HG03457 (cell line): ENCODE measurements at regions not wholly inside any gene's neighbourhood (a gene's known extent, or its start where the extent isn't known, plus 50 kb on each side); places are given as distances from the start of the nearest gene placed in this dataset.

Experiments
- ATAC-seq: cut with Tn5 transposase; IDR thresholded peaks from one replicate; pipeline ENCODE4 v1.9.1; 2021; ENCODE audit warnings: moderate number of reproducible peaks; ENCODE audit not compliant: unreplicated experiment

DNA sequence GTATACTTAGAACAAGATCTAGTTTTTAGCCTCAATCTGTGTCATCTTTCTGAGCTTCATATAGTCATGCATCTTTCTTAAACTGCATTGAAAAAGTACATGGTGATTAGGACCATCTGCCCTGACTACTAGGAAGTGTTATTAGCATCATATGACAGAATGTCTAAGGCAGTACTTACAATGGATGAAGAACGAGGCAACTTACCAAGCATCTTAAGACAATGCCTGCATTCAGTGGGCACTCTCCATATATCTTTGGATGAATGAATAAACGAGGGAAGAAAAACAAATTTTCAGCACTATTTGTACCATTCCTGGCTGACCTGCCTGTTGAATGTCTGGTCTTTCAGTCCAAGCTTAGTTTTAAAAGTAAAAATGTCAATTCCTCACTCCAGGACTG lies 185.4 kb upstream of the EPHA3 start:
- ATAC-seq: no peak

DNA sequence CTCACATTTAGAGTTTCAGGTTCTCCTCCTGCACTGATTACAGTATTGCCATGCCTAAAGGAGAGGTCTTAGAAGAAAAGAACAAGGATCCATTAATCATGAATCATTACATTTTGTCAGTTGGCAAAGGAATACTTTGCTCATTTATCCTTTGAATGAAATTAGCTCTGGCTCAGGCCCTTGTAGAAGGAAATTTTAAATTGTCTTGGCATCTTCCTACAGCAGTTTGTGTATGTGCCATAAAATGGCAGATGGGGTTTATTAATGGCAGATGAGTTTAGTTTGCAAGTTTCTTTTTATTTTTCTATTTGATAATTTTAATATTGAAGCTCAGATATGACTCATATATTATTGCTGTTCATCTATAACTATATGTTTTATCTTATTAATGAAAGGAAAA lies 181.2 kb upstream of the EPHA3 start:
- ATAC-seq: no peak

DNA sequence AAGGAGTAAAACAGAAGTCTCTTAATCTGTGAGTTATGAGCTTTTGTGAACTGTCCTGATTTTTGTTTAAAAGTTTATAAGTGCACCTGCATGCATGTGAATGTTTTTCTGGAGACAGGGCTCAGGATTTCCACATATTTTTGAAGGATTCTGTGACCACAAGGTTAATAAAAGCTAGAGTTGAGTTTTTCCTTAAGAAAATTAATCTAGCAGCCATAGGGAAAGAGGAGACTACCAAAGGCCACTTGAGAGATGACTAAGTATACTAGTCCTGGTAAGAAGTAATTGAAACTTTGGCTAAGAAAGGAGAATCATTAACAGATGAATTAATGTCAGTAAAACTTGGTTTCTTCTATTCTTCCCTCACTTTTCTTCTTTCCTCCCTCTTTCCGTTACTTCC lies 176.8 kb upstream of the EPHA3 start:
- no peak for ATAC-seq

DNA sequence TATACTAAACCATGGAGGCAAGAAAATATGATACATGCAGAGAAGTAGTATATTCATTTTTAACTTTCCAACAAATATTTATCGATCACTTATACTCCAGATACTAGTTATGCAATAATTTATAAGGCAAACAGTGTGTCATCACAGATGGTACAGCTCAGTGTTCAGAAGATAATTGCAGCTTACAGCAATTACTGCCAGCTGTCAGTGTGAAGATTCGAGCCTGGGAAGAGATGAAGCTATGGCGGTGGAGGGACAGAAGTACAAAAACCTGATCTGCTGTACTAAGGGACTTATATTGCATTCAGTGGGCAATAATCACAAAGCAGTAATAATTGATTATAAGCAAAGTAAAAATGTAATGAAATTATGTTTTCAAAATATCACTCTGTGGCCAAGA lies 170.6 kb upstream of the EPHA3 start:
- no peak for ATAC-seq

DNA sequence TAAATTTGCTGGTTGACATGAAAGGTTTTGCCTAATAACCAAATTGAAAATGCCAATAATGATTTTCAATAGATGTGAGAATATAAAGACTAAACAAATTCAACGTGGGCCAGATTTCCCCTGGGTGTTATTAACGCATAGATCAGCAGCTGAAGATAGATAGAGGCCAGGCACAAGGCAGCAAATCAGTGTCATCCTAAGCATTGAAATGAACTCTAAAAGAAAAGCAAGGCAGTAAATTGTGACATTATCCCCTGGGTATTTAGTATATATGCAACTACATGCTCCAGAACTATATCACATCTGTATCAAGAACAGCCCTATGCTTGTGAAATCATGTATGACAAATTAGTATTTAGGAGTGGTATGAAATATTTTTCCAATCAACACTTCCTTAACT lies 167.1 kb upstream of the EPHA3 start:
- no peak for ATAC-seq

DNA sequence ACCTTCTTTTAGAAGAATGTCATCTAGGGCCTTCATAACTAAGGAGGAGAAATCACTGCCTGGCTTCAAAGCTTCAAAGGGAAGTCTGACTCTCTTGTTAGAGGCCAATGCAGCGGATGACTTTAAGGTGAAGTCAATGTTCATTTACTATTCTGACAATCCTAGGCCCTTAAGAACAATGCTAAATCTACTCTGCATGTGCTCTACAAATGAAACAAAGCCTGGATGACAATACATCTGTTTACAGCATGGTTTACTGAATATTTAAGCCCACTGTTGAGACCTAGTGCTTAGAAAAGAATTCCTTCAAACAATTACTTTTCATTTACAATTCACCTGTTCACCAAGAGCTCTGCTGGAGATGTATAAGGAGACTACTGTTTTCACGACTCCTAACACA lies 160.4 kb upstream of the EPHA3 start:
- no peak for ATAC-seq

DNA sequence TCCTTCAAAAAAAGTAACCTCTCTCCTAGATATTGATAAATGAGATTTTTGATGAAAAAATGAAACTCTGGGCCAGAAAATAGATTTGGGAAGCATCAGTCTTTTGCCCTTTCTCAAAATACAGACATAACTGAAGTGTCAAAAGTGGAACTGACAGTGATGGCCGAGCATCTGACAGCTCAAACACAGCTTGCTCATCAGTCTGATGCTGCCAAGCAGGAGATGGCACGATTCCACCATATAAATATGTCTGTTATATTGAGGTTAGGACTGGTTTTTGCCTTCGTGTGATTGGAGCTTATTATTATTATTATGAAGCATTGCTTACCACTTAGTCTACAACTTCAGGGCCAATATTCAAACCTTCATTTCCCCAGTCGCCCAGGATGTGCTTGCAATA lies 152.6 kb upstream of the EPHA3 start:
- no peak for ATAC-seq

DNA sequence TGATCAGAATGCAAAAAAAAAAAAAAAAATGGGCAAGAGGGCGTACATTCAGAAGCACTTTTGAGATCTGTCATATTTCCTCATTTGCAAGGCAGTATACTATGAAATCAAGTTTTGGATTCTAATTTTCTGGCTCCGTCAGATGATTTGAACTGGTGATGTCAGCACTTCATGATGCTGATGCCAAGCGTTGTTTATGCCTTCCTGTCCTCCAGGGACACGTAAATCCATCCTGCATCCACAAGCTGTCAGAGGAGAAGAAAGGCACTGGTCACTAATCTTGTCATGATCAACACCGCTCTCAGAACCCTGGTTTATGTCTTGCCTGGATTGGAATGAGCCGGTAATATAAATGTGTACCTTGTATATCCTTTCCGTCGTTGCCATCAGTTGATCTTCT lies 152.1 kb upstream of the EPHA3 start:
- ATAC-seq: no peak

DNA sequence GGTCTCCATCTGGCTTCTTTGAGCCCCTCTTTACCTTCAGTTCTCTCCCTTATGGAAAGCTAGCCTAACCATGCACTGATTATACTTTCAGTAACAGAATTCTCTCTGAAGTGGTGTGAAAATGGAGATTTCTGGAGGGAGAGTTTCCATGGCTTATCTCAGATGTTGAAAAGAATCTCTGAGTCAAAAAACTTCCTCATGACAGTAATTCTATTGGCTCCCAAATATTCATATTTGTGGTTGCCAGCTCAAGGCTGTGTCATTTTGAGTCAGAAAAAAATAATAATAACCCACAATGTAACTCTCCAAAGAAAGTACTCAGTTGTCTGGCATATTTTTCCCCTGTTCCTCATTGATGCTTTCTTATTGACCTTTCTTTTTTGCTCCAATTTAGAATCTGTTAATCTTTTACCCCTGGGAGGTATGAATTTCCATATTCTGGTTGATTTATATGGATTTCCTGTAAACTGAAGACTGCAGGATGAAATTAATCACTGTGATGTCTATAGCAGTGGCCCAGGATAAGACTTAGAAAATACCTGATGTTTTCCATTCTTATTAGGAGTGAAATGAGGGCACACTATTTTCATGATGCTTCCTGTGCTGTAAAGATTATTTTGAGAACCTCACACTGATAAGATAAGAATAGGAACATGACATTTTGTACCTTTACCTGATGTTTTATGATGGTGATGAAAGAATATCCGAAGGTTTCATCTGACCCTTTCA lies 149.5 kb upstream of the EPHA3 start:
- no peak for ATAC-seq

DNA sequence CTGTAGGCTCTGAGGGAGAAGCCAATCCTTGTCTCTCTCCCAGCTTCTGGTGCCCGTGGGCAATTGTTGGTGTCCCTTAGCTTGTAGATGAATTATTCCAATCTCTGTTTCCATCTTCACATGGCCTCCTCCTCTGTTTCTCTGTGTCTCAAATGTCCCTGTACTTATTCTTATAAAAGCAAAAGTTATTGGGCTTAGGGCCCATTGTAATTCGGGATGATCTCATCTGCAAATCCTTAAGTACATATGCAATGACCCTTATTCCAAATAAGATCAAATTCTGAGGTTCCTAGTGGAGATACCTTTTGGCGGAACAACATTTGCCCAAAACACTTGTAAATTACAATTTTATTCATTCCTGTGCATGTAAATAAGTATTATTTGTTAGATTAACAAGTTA lies 147.4 kb upstream of the EPHA3 start:
- no peak for ATAC-seq

DNA sequence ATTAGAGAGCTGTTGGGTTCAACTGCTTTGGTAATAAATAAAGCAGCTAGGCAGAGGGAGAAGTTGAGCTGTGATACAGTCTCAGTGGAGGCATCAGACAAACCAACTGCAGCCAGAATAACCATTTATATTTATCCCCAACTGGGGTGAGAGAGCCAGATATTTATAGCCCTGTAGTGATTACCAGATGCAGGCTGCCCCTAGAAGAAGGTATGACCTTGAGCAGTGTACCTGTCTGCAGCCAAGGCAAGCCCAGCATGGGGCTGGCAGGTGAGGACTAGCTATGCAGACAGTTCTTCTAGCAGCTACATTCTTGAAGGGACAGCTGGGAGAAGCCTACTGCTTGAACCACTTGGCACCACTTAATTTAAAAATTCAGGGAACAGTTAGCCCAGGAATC lies 144.4 kb upstream of the EPHA3 start:
- ATAC-seq: no peak

DNA sequence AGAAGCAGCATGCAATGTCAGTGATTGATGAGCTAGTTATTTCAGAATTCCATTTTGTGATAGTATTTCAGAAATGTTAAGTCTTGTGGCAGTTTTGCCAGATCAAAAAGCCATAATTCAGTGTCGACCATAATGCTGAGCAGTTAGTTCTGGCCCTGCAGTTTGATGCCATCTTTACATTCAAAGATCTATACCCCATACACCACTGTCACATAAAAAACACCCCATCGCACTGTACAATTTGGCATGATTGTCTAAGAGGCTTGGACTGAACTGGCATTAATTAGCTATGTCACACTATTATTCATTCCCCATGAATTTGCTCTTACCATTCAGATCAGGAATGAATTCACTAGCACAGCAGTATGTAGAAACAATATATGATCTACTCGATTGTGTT lies 127.7 kb upstream of the EPHA3 start:
- ATAC-seq: no peak

DNA sequence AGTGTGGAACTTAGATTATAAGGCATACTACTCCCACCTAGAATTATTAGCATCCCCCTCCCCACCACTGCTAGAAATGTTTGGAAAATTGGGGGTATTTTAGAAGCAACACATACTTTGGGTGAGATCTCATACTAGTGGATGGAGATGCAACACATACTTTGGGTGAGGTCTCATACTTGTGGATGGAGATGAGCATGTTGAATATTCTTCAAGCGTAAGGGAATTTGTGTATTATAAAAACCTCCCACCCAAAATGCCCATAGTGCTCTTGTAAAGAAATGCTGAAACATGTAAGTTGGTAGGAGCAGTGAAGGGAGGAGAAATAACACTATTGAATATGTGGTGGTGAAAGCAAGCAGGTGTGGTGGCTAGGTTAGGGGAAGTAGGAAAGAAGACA lies 124.0 kb upstream of the EPHA3 start:
- ATAC-seq: no peak

DNA sequence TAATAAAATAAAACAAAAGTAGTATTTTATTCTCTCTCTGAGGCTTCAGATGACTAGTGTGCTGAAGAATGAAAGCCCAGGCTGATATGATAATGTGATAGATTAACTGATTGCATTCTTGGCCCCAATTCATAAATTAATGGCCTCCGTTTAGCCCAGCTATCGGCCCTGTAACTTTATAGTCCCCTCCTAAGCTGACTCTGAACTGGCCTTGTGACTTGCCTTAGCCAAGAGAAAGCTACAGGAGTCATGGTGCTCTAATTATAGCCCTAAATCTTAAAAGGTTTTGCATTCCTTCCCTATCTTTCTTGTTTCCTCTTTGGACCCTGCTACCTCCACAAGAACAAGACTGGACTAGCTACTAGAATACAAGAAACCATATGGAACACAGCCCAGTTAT lies 123.2 kb upstream of the EPHA3 start:
- ATAC-seq: no peak

DNA sequence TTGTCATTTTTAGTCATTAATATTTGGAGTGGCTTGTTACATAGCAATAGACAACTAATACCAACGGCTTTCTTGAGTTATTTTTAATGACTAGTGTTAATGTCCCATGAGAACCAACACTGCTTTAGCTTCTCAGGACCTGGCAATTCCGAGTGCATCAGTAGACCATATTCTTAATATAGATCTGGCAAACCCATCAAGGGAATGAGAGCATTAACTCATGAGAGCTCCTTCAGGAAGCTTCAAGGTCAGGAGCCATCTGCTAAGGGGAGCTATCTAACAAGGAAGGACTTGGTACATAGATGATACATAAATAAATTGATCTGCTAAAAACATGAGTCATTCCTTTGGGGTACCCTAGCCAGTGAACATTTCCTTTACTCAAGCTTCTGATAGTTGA lies 122.6 kb upstream of the EPHA3 start:
- no peak for ATAC-seq

DNA sequence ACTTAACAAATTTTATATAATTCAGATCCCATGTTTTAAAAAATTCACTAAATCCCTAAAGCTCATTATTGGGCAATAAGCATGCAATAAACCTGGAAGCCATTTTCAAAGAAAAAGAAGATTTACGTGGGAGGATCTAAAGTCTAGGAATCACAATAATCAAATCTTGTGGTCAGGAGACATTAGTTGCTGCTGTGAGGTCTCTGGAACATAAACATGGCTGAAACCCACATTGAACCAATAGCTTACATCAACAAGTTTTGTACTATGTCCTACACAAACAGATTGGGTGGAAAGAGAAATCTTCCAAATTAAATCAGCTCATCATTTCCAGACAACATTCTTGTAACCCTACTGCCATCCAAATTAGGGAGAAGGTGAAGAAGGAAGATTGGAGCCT lies 121.9 kb upstream of the EPHA3 start:
- ATAC-seq: no peak

DNA sequence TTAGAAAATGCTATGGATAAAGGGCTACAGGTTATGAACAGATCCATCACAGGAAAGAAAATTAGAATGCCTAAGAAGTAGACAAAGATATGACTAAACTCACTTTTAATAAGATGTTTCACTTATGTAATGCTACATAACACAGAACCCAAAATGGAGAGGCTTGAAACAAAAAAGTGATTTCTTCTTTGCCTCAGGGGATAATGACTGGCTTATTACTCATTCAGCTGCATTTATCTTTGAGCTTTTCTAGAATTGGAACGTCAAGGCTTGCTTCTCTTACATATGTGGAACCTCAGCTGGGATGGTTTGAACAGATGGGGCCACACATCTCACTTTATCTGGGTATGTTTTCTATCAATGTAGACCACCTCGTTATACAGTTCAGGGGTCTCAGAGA lies 120.6 kb upstream of the EPHA3 start:
- no peak for ATAC-seq

DNA sequence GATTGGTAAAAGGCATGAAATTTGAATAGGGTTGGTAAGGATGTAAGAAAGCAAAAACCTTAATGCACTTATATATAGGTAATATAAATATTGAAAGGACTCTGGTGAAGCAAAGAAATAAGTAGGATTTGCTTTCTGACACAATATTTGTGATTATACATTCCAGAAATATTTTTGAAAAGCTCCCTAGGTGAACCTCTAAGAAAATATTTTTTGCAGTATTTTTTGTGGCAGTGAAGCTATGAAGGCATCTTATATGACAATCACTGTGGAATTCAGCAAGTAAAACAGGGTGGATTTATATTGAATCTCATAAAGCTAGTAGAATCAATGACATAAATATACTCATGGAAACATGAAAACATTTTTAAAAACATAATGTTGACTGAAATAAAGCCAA lies 119.6 kb upstream of the EPHA3 start:
- ATAC-seq: no peak

DNA sequence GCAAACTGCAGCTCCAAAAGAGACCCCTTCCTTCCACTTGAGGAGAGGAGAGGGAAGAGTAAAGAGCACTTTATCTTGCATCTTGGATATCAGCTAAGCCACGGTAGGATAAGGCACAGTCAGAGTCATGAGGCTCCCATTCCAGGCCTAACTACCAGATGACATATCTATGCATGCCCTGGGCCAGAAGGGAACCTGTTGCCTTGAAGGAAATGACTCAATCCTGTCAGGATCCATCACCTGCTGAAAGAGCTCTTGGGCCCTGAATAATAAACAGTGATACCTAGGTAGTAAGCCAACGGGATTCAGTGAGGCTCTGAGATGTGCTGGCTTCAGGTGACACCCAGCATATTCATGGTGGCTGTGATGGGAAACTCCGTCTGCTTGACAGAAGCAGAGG lies 118.5 kb upstream of the EPHA3 start:
- ATAC-seq: no peak

DNA sequence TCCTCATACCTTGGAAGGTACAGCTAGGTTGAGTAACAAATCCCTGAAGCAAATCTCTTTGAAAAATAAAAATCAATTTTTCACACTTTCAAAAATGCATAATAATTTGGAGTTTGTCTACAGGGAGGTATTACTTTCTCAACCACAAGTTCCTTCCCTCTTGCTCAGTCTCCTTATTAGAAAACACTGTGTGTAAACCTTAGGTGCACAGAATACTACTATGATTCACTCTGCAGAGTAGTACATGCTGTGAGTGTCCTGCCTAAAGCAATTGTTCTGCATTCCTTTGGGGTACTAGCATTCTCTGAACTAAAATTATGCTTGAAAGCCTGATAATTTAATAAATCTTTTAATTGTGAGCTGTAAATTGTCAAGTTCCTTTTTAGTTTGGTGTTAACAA lies 115.9 kb upstream of the EPHA3 start:
- ATAC-seq: no peak

DNA sequence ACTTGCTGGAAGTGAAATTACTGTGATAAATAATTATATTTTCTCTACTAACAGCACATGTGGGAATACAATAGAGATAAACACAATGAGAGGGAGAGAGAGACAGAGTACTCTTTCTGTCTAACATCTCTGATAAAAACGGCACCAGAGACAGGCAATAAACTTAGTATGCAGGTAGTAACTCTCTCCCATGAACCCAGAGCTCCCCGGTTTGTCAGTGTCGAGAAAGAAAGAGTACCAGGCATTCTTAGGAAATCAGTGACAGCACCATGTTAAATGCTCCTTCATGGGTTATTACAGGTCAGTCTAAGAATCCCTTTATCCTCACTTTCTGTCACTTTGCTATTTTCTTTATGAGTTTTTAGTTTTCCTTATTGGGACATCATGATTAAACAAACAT lies 110.7 kb upstream of the EPHA3 start:
- ATAC-seq: no peak

DNA sequence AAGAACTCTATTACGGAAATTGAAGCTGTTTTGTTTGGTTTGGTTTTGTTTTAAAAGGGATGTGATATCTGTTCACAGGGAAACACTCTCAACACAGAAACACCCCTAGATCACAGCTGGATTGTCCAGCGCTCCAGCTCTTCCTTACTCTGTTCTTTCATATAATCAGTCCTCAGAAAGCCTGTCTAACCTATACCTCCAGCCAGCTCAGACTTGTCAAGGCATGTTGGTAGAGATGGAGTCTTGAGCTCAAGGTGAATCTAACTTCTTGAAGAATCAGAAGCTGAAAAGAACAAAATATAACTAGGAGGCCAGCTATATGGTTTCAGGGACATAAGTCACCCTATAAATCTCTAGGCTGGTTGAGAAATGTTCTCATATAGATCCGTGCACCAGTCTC lies 110.2 kb upstream of the EPHA3 start:
- ATAC-seq: no peak

DNA sequence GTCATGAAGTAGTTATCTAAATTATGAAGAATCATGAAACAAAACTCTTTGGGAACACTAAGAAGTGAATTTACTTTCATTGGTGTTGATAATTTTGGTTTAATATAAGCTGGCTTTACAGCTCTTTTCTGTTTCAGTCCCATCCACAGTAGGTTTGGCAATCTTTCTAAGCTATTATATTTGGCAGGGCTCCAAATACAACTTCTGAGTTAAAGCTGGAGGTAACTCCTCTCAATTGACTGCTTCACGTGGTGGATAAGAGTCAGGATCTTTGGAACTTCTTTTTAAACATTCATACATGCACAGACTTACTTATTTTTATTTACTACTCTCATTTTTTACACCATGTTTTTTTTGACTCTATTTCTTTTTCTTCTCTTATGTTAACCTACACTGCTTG lies 106.5 kb upstream of the EPHA3 start:
- ATAC-seq: no peak

DNA sequence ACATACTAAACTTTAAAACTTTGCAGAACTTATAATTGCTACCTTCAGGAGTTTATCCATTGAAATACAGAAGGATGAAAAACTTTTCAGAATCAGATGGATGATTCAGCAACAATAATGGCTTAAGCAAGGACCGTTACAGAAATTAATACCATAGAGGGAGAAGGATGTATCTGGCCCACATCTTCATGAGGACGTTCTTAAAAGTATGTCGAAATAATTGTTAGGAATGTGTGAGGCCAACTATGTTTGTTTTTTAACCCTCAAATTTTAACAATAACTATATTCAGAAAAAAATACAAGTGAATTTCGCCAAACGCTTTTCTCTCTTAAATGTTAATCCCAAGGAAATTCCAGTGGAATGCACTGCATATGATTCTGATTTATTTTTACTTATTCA lies 105.2 kb upstream of the EPHA3 start:
- no peak for ATAC-seq
